HG03025 (cell line): ENCODE measurements at regions not wholly inside any gene's neighbourhood (a gene's known extent, or its start where the extent isn't known, plus 50 kb on each side); places are given as distances from the start of the nearest gene placed in this dataset.

ENCODE experiments used
- ATAC-seq: cut with Tn5 transposase; IDR thresholded peaks from one replicate; pipeline ENCODE4 v1.9.1; 2021; ENCODE audit warnings: mild to moderate bottlenecking, moderate library complexity; ENCODE audit not compliant: unreplicated experiment, low FRiP score

GRCh38 chr5:124060413-124061067, 548.6 kb downstream of the CSNK1G3 start:
- ATAC-seq, result no peak

GRCh38 chr5:124060011-124060410, 548.0 kb downstream of the CSNK1G3 start:
- ATAC-seq, result no peak

GRCh38 chr5:124059200-124059599, 547.2 kb downstream of the CSNK1G3 start:
- no peak for ATAC-seq

GRCh38 chr5:124057724-124058231, 545.8 kb downstream of the CSNK1G3 start:
- no peak for ATAC-seq

- peak; percentile 40 for ATAC-seq
Observed at GRCh38 chr5:124056991-124057723, 545.2 kb downstream of the CSNK1G3 start.

- ATAC-seq, result peak; percentile 82
Observed at GRCh38 chr5:124056326-124056990, 544.5 kb downstream of the CSNK1G3 start.

- no peak for ATAC-seq
Observed at GRCh38 chr5:124055751-124056150, 543.8 kb downstream of the CSNK1G3 start.

GRCh38 chr5:124054564-124054963, 542.6 kb downstream of the CSNK1G3 start:
- ATAC-seq, result peak; percentile 45

GRCh38 chr5:124053340-124053739, 541.4 kb downstream of the CSNK1G3 start:
- ATAC-seq, result no peak

GRCh38 chr5:124052201-124052600, 540.2 kb downstream of the CSNK1G3 start:
- ATAC-seq, result no peak

GRCh38 chr5:124050120-124050770, 538.3 kb downstream of the CSNK1G3 start:
- ATAC-seq, result no peak

- no peak for ATAC-seq
Observed at GRCh38 chr5:124045412-124045811, 533.4 kb downstream of the CSNK1G3 start.

GRCh38 chr5:124044613-124045012, 532.6 kb downstream of the CSNK1G3 start:
- ATAC-seq, result no peak

GRCh38 chr5:124043456-124043855, 531.5 kb downstream of the CSNK1G3 start:
- no peak for ATAC-seq

- no peak for ATAC-seq
Observed at GRCh38 chr5:124040799-124041198, 528.8 kb downstream of the CSNK1G3 start.

GRCh38 chr5:124039410-124039809, 527.4 kb downstream of the CSNK1G3 start:
- no peak for ATAC-seq

- no peak for ATAC-seq
Observed at GRCh38 chr5:124036786-124037185, 524.8 kb downstream of the CSNK1G3 start.

- ATAC-seq, result peak; percentile 97
Observed at GRCh38 chr5:124034963-124035362, 523.0 kb downstream of the CSNK1G3 start.

GRCh38 chr5:124034083-124034700, 522.2 kb downstream of the CSNK1G3 start:
- ATAC-seq, result no peak

- ATAC-seq, result no peak
Observed at GRCh38 chr5:124030043-124030491, 518.1 kb downstream of the CSNK1G3 start.
